BE2C (cell line): ENCODE measurements at regions not wholly inside any gene's neighbourhood (a gene's known extent, or its start where the extent isn't known, plus 50 kb on each side); places are given as distances from the start of the nearest gene placed in this dataset.
"Not testable (repeated sequence)": the region's sequence is repeated elsewhere in the genome, so short reads cannot be mapped to it uniquely, and the experiment has no call there.

Source experiments
- DNase-seq: peaks from one replicate; pipeline ENCODE4 v3.0.0-alpha.2; 2020
- H3K27me3 ChIP-seq: fragments of 250-450 bp; sonication (Bioruptor Pico); 2 replicates; pipeline ENCODE4 v1.5.1; 2020; ENCODE audit warnings: mild to moderate bottlenecking
- H3K36me3 ChIP-seq: fragments of 250-450 bp; sonication (Bioruptor Pico); 2 replicates; pipeline ENCODE4 v1.5.1; 2020; ENCODE audit warnings: mild to moderate bottlenecking
- H3K4me1 ChIP-seq: fragments of 250-450 bp; sonication (Bioruptor Pico); 2 replicates; pipeline ENCODE4 v1.5.1; 2020
- H3K4me3 ChIP-seq: 2 replicates; pipeline ENCODE4 v1.5.1; 2011; ENCODE audit warnings: low read depth, low read length
- H3K9me3 ChIP-seq: fragments of 250-450 bp; sonication (Bioruptor Pico); 2 replicates; pipeline ENCODE4 v1.5.1; 2020
- CTCF ChIP-seq: IDR thresholded peaks from 2 replicates; pipeline ENCODE4 v1.5.1; 2012; ENCODE audit warnings: mild to moderate bottlenecking, low read depth, low read length

- H3K4me1 ChIP-seq, result no peaks in the 10 kb centered on the region
- no peaks in the 10 kb centered on the region for H3K27me3 ChIP-seq
- H3K4me3 ChIP-seq, result no peak overlapping the region
- no peaks in the 10 kb centered on the region; the same call in 1 of the 2 replicates for H3K9me3 ChIP-seq
- DNase-seq, result no peak
- no peak for TF ChIP-seq CTCF
- no peaks in the 10 kb centered on the region for H3K36me3 ChIP-seq
These were observed 252.3 kb downstream of the BRINP2 start for GRCh38 chr1:177423090-177423489.

GRCh38 chr1:177413982-177414596 is 243.3 kb downstream of the BRINP2 start:
- H3K9me3 ChIP-seq, result no peaks in the 10 kb centered on the region; the same call in 1 of the 2 replicates
- no peak for TF ChIP-seq CTCF
- no peak overlapping the region for H3K4me3 ChIP-seq
- H3K36me3 ChIP-seq, result no peaks in the 10 kb centered on the region
- H3K27me3 ChIP-seq, result no peaks in the 10 kb centered on the region
- H3K4me1 ChIP-seq, result no peaks in the 10 kb centered on the region
- DNase-seq, result no peak

- DNase-seq, result no peak
- no peak for TF ChIP-seq CTCF
These were observed 240.6 kb downstream of the BRINP2 start for GRCh38 chr1:177411381-177411780.

GRCh38 chr1:177410179-177410766 is 239.5 kb downstream of the BRINP2 start:
- Histone ChIP-seq H3K4me3 (no peak overlapping the region), H3K36me3 (no peaks in the 10 kb centered on the region), H3K9me3 (no peaks in the 10 kb centered on the region; the same call in 1 of the 2 replicates), H3K4me1 (no peaks in the 10 kb centered on the region), H3K27me3 (no peaks in the 10 kb centered on the region)
- no peak for DNase-seq
- TF ChIP-seq CTCF, result no peak

More at GRCh38 chr1:177411381-177411780, 240.6 kb downstream of the BRINP2 start:
- Histone ChIP-seq H3K36me3 (no peaks in the 10 kb centered on the region), H3K4me3 (no peak overlapping the region), H3K4me1 (no peaks in the 10 kb centered on the region), H3K9me3 (no peaks in the 10 kb centered on the region; the same call in 1 of the 2 replicates), H3K27me3 (no peaks in the 10 kb centered on the region)

- not testable (repeated sequence) for H3K27me3 ChIP-seq, H3K9me3 ChIP-seq, H3K4me3 ChIP-seq, H3K36me3 ChIP-seq, H3K4me1 ChIP-seq, DNase-seq
These were observed 235.6 kb downstream of the BRINP2 start for GRCh38 chr1:177406323-177406722.

- DNase-seq, result no peak
- no peak for TF ChIP-seq CTCF
- Histone ChIP-seq H3K27me3 (no peaks in the 10 kb centered on the region), H3K4me1 (no peaks in the 10 kb centered on the region), H3K4me3 (no peak overlapping the region), H3K9me3 (no peaks in the 10 kb centered on the region), H3K36me3 (no peaks in the 10 kb centered on the region)
These were observed 221.6 kb downstream of the BRINP2 start for GRCh38 chr1:177392336-177392735.
